ENCODE measurements at regions not wholly inside any gene's neighbourhood (a gene's known extent, or its start where the extent isn't known, plus 50 kb on each side); places are given as distances from the start of the nearest gene placed in this dataset.
"Not testable (repeated sequence)": the region's sequence is repeated elsewhere in the genome, so short reads cannot be mapped to it uniquely, and the experiment has no call there.

DNA sequence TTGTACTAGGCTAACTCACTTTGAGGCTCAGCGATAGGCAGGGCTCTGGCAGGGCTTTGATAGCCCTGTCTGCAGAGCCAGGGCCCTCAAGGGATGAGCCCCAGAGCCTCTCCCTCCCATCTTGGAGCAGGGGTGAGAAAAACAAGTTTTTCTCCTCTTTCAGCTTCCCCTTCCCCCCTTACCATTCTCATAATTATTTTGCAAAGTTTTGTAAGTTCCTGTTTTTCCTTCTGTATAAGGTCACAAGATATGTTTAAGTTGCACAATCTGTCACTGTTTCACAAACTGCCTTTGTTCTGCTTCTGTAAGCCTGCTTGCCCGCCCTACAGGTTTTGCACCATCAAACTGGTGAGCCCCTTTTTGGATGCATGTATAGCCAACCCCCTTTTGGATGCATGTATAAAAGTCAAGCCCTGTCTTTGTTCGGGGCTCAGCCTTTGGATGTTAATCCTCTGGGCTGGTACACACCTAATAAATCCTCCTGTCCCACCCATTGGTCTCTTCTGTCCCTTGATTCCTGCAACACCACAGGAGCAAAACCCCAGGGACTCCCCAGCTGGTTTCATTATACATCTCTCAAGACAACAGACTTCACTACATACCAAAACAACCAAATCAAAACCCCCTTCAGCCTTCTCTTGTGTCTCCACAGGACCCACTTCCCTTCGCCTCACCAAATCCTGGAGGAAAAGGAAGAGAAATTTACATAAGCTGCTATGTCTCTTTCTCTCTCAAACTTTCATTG lies 52.5 kb upstream of the RESF1 start:
- no peak for DNase-seq (ENCODE audit: low read depth in 2 of 2)

DNA sequence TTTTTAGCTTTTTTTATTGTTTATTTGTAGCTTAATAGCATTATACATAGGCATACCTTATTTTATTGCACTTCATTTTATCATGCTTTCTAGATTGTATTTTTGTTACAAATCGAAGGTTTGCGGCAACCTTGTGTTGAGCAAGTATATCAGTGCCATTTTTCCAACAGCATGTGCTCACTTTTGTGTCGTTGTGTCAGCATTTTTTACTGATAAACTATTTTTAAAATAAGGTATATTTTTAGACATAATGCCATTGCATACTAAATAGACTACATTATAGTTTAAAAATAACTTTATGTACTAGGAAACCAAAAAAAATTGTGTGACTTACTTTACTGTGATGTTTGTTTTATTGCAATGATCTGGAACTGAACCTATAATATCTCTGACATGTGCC lies 56.2 kb upstream of the RESF1 start:
- DNase-seq (ENCODE audit: low read depth in 2 of 2), result no peak

DNA sequence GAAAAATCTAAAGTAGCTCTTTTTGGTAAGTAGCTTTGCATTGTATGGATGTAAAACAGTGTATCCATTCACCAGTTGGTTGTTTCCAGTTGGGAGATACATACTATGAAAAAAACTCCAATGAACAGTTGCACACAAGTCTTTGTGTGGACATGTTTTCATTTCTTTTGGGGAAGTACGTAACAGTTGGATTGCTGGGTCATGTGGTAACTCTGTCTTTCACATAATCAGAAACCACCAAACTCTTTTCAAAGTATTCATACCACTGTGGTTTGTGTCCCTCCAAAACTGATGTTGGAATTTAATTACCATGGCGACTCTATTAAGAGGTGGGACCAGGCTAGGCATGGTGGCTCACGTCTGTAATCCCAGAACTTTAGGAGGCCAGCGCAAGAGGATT lies 58.9 kb upstream of the RESF1 start:
- DNase-seq (ENCODE audit: low read depth in 2 of 2), result no peak

DNA sequence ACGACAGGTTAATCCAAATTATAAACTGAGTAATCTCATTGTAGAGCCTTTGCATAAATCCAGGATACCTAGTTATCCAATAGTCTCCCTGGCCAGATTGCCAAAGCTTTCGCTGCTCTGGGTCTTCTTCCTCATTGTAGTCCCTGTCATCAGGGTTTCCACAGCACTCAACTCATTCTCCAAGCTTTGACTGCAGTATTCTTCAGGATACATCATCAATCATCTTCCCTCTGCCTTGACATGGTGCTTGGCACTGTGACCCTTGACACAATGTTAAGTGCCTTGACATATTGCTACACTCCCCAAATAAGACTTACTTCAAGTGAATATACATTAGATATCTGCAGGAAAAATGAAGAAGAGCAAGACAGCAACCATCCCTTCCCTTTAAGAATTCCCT lies 60.1 kb upstream of the RESF1 start:
- no peak for DNase-seq (ENCODE audit: low read depth in 2 of 2)

DNA sequence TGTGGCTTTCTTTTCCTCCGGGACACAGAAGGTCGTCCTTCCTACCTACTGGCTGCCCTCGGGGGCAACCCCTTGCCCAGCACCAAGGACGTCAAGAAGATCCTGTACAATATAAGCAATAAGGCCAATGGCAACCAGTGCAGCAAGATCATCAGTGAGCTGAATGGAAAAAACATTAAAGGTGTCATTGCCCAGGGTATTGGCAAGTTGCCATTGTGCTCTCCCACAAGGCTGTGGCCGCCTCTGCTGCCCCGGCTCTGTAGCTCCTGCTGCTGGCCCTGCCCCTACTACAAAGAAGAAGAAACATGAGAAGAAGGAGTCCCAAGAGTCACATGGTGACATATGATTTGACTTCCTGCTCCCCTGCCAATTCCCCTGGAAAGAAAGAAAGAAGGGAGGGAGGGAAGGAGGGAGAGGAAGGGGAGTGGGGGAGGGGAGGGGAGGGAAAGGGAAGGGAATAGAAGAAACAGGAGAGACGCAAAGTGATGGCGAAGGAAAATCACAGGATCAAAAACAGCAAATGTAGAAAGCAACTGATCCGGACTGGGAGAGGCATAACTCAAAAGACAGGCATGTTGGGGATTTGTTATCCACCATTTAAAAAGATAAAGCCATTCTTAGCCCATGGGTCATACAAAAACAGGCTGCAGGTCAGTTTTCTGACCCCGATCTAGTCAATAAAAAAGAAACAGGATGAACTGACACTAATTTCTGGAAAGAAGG lies 61.3 kb upstream of the RESF1 start:
- DNase-seq (ENCODE audit: low read depth in 2 of 2), result no peak

DNA sequence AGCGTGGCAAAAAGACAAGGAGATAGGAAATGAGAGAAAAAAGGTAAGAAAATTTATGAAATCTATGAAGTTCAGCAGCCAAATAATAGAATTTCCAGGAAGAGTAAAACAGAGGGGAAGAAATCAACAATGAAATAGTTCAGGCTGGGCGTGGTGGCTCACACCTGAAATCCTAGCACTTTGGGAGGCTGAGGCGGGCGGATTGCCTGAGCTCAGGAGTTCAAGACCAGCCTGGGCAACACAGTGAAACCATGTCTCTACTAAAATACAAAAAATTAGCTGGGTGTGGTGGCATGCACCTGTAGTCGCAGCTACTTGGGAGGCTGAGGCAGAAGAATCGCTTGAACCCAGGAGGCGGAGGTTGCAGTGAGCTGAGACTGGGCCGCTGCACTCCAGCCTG lies 62.1 kb upstream of the RESF1 start:
- not testable (repeated sequence) for DNase-seq (ENCODE audit: low read depth in 2 of 2)

DNA sequence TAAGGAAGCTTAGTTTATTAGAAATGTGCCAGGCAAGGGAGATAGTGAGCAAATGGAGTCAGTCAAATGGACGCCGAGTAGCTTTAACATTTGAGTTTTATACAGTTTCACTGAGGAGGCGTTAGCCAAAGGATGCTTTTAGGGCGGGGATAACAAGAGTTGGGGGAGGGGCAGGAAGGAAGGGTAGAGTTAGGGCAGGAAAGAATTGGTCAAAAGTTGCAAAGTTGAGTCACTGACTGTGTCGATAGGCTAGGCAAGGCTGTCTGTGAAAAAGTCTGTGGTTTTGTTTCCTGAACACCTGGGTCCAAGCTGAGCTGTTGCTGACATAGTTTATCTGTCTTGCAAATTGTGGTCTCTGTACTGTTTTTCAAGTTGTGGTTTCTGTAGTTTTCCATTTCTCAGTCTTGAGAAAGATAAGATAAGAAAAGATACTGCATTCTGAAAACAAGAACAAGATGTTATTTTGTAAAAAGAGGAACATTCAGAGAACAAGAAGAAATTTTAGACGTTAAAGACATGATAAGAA lies 62.6 kb upstream of the RESF1 start:
- DNase-seq (ENCODE audit: low read depth in 2 of 2), result peak; percentile 45 to 85

DNA sequence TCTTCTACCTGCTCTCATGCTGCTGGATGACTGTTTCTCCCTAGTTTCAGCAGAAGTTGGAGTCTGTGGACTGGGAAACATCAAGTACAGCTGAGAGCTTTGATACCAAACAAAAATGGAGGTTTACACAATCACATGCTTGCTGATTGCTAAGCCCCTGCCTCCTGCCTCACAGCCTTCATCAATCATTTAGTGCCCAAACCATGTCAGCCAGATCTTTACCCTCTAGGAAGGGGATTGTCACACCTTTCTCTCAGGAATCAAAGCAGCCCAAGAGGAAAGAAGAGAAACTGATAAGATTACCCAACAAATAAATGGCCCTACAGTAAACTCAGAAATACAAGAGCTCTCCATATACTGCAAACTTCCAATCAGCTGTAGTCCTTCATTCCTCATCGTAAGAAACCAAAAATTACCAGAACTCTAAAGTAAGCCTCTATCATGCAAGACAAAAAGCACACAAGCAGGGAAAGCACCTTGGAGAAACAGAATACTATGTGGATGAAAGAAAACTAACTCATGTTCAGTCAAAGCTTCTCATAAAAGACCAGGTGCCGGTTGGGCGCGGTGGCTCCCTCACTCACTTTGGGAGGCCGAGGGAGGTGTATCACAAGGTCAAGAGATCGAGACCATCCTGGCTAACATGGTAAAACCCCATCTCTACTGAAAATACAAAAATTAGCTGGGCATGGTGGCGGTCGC lies 63.6 kb upstream of the RESF1 start:
- DNase-seq (ENCODE audit: low read depth in 2 of 2), result no peak

DNA sequence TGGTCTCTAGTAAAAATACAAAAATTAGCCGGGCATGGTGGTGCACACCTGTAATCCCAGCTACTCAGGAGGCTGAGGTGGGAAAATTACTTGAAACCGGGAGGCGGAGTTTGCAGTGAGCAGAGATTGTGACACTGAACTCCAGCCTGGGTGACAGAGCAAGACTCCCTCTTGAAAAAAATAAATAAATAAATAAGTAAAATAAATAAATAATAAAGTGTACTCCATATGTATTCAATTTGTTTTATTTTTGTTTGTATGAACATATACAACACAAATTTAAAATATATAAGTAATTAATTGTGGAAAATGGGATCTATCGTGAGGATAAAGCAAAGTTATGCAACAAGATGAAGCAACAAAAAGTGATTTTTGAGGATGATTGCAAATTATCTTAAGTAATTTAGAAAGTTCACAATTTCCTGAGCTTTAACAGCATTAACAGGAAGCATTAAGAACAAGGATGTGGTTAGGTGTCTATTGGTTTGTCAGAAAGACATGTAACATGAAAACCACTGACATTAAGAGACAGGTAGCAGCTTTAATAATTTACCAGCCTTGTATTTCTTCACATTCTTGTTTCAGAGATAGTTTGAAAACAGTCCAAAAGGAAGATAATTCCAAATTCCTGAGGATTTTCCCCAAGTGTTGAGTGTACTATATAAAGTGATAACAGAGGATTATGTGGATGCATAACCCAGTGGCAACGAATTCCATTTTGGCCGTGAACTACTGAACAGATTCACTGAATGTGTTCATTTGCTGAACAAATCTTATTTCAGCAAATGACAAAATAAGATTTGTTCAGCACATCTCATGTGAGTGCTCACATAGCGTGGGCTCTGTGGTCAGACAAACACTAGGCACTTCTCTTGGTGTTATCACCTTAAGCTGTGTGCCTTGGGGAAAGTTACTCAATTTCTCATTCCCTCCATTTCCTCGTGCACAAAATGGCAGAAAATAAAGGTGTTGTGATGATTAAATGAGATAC lies 68.6 kb upstream of the RESF1 start:
- DNase-seq (ENCODE audit: low read depth in 2 of 2), result no peak

DNA sequence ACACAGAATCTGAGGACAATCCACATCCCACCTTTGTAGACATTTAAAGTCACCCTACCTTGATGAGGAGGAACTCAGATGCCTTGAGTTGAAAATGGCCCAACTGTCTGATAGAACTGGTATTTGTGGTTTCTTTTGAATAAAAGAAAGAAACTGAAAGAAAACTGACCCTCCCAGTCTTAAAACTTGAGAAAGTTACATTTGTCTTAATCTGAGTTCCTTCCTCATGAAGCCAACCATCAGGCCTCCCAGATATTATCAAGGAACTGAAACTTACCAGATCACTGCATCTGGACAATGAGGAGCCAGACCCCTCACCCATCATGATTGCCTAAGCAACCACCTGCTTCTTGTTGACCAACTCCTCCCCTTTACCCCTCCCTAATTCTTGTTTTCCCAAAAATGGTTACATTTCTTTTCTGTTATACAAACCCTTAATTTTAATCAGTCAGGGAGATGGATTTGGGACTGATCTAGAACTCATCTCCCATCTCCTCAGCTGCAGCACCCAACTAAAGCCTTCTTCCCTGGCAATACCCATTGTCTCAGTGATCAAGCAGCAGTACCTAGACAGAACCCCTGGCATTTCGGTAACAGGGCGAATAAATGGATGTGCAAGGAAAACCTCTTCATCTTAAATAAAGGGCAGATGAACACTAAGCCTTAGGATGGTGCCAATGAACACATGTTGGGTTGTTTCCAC lies 72.0 kb upstream of the RESF1 start:
- DNase-seq (ENCODE audit: low read depth in 2 of 2), result no peak

DNA sequence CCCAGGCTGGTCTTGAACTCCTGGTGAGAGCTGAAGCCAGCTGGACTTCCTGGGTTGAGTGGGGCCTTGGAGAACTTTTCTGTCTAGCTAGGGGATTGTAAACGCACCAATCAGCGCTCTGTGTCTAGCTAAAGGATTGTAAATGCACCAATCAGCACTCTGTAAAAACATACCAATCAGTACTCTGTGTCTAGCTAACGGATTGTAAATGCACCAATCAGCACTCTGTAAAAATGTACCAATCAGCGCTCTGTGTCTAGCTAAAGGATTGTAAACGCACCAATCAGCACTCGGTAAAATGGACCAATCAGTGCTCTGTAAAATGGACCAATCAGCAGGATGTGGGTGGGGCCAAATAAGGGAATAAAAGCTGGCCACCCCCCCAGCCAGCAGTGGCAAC lies 76.5 kb upstream of the RESF1 start:
- DNase-seq (ENCODE audit: low read depth in 2 of 2), result not testable (repeated sequence)

DNA sequence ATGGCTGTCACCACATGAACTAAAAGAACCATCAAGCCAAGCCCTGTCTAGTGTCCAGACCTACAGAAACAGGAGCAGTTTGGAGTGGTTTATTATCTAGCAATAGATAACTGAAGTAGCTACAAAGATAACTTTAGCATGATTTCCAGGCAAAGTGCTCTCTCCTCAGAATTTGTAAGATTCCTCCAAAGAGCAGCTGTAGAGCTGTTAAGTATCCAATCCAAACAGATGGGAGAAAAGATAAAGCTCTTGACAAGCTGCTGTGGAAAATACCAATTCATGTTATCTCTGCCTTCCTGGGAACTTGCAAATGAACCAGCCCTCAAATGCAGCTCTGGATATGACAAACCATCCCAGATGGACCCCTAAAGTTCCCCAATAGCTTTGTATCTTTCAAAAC lies 78.9 kb upstream of the RESF1 start:
- DNase-seq (ENCODE audit: low read depth in 2 of 2), result no peak

DNA sequence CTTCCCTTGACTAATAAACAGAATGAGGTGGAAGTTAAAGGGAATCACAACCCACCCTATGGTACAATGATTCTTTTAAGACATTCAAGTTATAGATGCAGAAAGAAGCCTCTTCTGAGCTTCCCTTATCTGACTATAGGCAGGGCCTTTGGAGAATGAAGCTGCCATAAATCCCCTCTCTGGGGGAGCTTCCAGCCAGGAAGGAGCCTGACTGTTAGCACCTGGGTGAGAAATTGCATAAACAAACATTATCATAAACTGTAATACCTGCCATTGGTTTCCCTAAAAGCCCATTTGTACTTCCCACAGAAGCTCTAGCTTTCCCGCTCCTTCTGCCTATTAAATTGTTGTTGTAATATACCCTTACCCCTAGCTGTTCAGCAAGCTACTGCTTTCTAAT lies 81.3 kb upstream of the RESF1 start:
- DNase-seq (ENCODE audit: low read depth in 2 of 2), result no peak

DNA sequence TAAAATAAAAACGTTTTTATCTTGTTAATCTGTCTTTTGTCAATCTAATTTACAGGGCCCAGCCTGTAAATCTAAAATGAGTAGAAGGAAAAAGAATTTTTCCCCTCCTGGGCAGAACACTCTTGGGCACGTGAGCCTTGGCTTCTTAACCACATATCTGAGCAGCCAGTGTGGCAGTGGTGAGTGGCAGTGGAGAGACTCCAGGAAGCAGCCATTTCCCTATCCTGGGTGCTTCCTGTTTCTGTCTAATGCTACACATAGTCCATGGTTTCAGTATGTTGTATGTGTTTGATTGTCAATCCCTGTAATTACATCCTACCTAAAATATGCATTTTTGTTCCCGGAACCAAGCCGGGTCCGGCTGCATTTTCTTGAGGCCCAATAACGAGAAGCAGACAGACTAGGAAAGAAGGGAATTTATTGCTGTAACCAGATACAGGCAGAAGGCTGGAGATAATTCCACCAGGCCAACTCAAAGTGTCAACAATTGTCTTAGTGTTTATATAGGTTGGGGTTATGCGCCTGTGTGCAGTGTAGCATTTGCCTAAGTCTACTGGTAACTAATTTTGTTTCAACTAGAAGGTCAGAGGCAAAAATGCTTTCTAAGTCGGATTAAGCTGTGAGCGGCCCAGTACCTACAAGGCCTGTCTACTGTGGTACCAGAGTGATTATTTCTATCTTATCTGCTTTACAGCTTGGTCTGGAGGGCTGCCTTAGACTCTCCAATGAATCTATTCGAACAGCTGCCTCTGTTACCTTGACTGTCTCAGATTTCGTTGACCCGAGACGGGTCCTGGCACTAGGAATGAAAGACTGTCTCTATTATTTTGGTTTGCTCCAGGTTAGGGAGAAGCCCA lies 82.4 kb upstream of the RESF1 start:
- DNase-seq (ENCODE audit: low read depth in 2 of 2), result no peak

DNA sequence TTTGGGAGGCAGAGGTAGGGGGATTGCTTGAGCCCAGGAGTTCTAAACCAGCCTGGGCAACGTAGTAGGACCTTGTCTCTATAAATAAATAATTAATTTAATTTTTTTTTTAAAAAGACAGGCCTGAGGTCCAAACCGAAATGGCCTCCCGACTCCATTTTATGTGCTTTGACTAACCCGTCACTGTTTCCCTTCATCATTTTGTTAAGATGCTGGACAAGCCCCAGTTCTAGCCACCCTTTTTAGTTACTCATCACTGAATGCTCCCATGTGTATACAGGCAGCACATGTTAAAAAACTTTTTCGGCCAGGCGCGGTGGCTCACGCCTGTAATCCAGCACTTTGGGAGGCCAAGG lies 83.6 kb upstream of the RESF1 start:
- no peak for DNase-seq (ENCODE audit: low read depth in 2 of 2)

DNA sequence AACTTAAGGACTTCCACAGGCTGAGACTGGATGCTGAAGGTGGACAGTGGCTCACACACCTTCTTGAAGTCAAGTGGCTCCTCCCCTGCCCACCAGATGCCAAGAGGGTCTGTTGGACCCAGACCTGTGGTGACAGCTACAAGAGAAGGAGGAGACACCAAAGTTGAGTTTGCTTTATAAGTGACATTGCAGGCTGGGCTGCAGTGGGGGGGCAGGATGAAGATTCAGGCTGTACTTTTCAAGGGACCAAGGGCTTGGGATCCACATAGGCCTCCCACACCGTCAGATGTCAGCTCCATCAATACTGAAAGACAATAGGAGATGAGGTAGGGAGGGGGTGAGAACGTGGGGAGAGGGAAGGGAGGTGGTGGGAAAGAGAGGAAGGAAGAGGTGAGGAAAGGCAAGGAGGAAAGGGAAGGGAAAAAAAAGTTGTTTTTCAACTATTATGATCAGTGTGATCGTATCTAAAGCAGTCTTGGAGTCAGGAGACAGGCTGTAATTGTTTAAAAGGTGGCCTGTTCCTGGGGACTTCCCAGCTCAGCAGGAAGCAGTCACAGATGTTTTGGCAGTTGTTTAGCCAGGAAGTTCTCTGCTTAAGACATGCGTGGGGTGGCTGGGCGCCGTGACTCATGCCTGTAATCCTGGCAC lies 84.1 kb upstream of the RESF1 start:
- peak; percentile 44 to 57 for DNase-seq (ENCODE audit: low read depth in 2 of 2)

DNA sequence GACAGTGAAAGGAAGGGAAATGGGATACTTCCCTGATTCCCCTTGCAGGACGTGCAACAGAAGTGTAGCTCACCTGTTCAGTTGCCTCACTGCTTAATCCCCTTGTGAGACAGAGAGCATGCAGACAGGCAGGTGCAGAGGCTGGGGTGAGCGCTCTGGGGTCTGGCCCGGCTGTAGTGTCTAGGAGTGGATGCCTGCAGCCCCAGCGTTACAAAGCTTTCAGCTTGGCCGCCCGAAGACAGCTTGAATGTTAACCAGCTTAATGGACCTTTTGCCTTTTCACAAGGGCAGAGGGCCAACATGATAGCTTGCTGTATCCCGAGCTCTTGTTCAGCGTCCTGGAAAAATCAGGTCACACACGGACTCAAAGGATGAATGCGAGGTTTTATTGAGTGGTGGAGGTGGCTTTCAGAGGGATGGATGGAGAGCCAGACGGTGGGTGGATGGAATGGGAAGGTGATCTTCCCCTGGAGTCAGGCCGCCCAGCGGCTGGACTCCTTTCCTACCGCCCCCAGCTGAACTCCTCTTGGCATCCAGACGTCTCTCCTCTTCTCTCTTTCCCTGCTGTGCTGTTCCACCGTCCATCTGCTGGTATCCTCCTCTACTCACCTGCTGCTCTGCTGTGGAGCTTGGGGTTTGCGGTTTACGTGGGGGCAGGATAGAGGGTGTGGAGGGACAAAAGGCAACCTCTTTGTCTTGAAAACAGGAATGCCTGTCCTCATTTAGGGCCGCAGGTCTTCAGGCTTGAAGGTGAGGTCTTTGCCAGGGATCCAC lies 86.2 kb upstream of the RESF1 start:
- no peak for DNase-seq (ENCODE audit: low read depth in 2 of 2)

DNA sequence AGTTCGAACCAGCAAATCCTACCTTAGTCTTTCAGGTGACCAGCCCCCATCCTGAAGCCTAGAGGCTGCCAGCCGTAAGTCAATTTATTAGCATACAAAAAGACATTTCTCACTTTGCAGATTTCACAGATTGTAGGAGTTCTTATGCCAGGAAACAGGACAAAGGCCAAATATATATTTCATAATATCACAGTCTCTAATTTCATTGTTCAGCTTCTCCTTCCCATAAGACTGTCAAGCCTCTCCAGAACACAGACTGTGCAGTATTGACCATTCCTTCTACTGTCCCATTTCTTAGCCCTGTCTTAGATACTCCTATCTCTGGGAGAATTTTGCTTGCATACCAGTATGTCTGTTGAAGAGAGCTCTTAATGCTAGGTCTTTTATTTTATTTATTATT lies 89.2 kb upstream of the RESF1 start:
- no peak for DNase-seq (ENCODE audit: low read depth in 2 of 2)

DNA sequence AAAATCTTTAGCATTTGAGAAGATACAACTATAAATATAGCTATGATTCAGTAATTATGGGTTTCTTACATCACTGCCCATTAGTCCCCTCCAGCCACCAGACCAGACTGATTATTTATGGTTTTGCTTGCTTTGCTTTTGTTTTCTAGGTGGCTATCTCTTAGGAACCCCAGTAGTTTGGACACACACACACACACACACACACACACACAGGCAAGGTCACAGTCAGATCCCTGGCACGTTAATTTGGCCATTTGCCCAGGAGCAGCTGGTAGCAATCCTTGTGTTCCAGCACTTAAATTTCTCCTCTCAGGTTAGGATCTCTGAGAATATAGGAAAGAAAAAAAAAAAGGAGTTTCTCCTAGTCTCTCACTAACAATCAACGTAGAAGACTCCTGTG lies 90.2 kb upstream of the RESF1 start:
- DNase-seq (ENCODE audit: low read depth in 2 of 2), result no peak
